GM10248 (cell line): ENCODE measurements at regions not wholly inside any gene's neighbourhood (a gene's known extent, or its start where the extent isn't known, plus 50 kb on each side); places are given as distances from the start of the nearest gene placed in this dataset.

Source experiments
- CTCF ChIA-PET: fragments of 300-600 bp; sonication (Branson Sonifier 250); formaldehyde crosslinking; extraction: SDS; loops from one replicate; lab custom pipeline; 2021; ENCODE audit warnings: antibody characterized with exemption; lab: Yijun Ruan, JAX
- POLR2A ChIA-PET: fragments of 350-650 bp; sonication (Branson Sonifier 250); formaldehyde crosslinking; extraction: SDS; loops from one replicate; lab custom pipeline; 2020; ENCODE audit warnings: antibody characterized with exemption; lab: Yijun Ruan, JAX
- DNase-seq: peaks from one replicate; pipeline ENCODE4 v3.0.0; 2012; ENCODE audit errors: extremely low spot score
- CTCF ChIP-seq: IDR thresholded peaks from 2 replicates; pipeline ENCODE4 v1.5.1; 2012; ENCODE audit warnings: mild to moderate bottlenecking, low read depth; ENCODE audit errors: extremely low read depth, missing control alignments, control extremely low read depth

GRCh38 chr21:35896060-35896459 lies 164.3 kb downstream of the SETD4 start:
- POLR2A ChIA-PET: no interaction called here
- DNase-seq: peak; percentile 50
- CTCF ChIA-PET: interaction anchor here (0.8 to 1.2 kb wide), 3 partner anchors 10 to 16 kb away, joined by 3 to 4 read pairs (median 4); no protein-coding TSS in a partner anchor
- no peak for TF ChIP-seq CTCF

- DNase-seq: no peak
- ChIA-PET POLR2A (no interaction called here), CTCF (interaction anchor here (0.8 to 1.2 kb wide), 3 partner anchors 9 to 16 kb away, joined by 3 to 4 read pairs (median 4); no protein-coding TSS in a partner anchor)
- TF ChIP-seq CTCF: no peak
Observed at GRCh38 chr21:35895598-35895997, 164.7 kb downstream of the SETD4 start.

GRCh38 chr21:35893156-35893555 lies 167.2 kb downstream of the SETD4 start:
- ChIA-PET CTCF (interaction anchor here (1.9 kb wide), 1 partner anchor 43 kb away, joined by 4 read pairs; no protein-coding TSS in a partner anchor), POLR2A (no interaction called here)
- no peak for DNase-seq
- TF ChIP-seq CTCF: no peak

- no peak for TF ChIP-seq CTCF
- ChIA-PET CTCF (interaction anchor here (1.6 kb wide), 1 partner anchor 9 kb away, joined by 4 read pairs; no protein-coding TSS in a partner anchor), POLR2A (no interaction called here)
- no peak for DNase-seq
Observed at GRCh38 chr21:35886887-35887286, 173.4 kb downstream of the SETD4 start.

GRCh38 chr21:35885942-35886541 lies 174.3 kb downstream of the SETD4 start:
- ChIA-PET CTCF (interaction anchor here (1.6 kb wide), 1 partner anchor 10 kb away, joined by 4 read pairs; no protein-coding TSS in a partner anchor), POLR2A (no interaction called here)
- no peak for DNase-seq
- TF ChIP-seq CTCF: no peak

- no peak for DNase-seq
- ChIA-PET POLR2A (no interaction called here), CTCF (no interaction called here)
- TF ChIP-seq CTCF: no peak
Observed at GRCh38 chr21:35882791-35883240, 177.5 kb downstream of the SETD4 start.
